OCI-LY7 (cell line): ENCODE measurements at regions not wholly inside any gene's neighbourhood (a gene's known extent, or its start where the extent isn't known, plus 50 kb on each side); places are given as distances from the start of the nearest gene placed in this dataset.

Source experiments
- BruUV-seq: library from RNA; stranded (reverse); fragments of 400-500 nt; replicated peaks from 2 replicates; lab custom pipeline; 2021; lab: Mats Ljungman, UMichigan
- CTCF ChIA-PET: fragments of 300-600 bp; sonication (Branson Sonifier 250); formaldehyde crosslinking; loops from one replicate; lab custom pipeline; 2022; ENCODE audit warnings: antibody characterized with exemption; ENCODE audit not compliant: unreplicated experiment; lab: Charles Lee
- POLR2A ChIA-PET: fragments of 300-600 bp; sonication (Branson Sonifier 250); formaldehyde crosslinking; loops from one replicate; lab custom pipeline; 2022; ENCODE audit warnings: antibody characterized with exemption; lab: Charles Lee
- DNase-seq: peaks from one replicate; pipeline ENCODE4 v3.0.0-alpha.2; 2015; ENCODE audit warnings: low spot score
- H2AFZ ChIP-seq: fragments of 200-600 bp; sonication (generic), shearing (Covaris generic); 2 replicates; pipeline ENCODE4 v1.6.1; 2014; ENCODE audit warnings: mild to moderate bottlenecking, antibody characterized with exemption, low read length, moderate library complexity
- H3K27ac ChIP-seq: fragments of 200-600 bp; sonication (generic); 2 replicates; pipeline ENCODE4 v1.5.1; 2014; ENCODE audit warnings: mixed run types, low read depth, mild to moderate bottlenecking, moderate library complexity, low read length, inconsistent platforms; ENCODE audit not compliant: poor library complexity, severe bottlenecking
- H3K36me3 ChIP-seq: fragments of 200-600 bp; sonication (generic); 2 replicates; pipeline ENCODE4 v1.6.1; 2014; ENCODE audit warnings: mild to moderate bottlenecking, antibody characterized with exemption, low read length, moderate library complexity, mixed read lengths; ENCODE audit not compliant: insufficient read depth
- H3K4me1 ChIP-seq: fragments of 200-600 bp; sonication (generic); 2 replicates; pipeline ENCODE4 v1.5.1; 2014; ENCODE audit warnings: mild to moderate bottlenecking, low read length; ENCODE audit not compliant: insufficient read depth, poor library complexity, severe bottlenecking
- H3K4me2 ChIP-seq: fragments of 200-600 bp; sonication (generic); 2 replicates; pipeline ENCODE4 v1.6.1; 2014; ENCODE audit warnings: mild to moderate bottlenecking, low read length
- H3K4me3 ChIP-seq: fragments of 200-600 bp; sonication (generic); 2 replicates; pipeline ENCODE4 v1.5.1; 2014; ENCODE audit warnings: mild to moderate bottlenecking, low read depth, low read length; ENCODE audit not compliant: poor library complexity, severe bottlenecking
- H3K79me2 ChIP-seq: fragments of 200-600 bp; sonication (generic); 2 replicates; pipeline ENCODE4 v1.6.1; 2016; ENCODE audit warnings: low read depth, mild to moderate bottlenecking, low read length, moderate library complexity, mixed read lengths; ENCODE audit not compliant: insufficient read depth
- H3K9me2 ChIP-seq: fragments of 200-600 bp; sonication (generic); 2 replicates; pipeline ENCODE4 v1.6.1; 2016; ENCODE audit warnings: mild to moderate bottlenecking, low read length, mixed read lengths; ENCODE audit not compliant: insufficient read depth
- H3K9me3 ChIP-seq: fragments of 200-600 bp; sonication (generic); 2 replicates; pipeline ENCODE4 v1.6.1; 2014; ENCODE audit warnings: mild to moderate bottlenecking, mixed run types, low read length, mixed read lengths
- H4K20me1 ChIP-seq: fragments of 200-600 bp; sonication (generic); 2 replicates; pipeline ENCODE4 v1.6.1; 2014; ENCODE audit warnings: mild to moderate bottlenecking, antibody characterized with exemption, low read length, moderate library complexity, mixed read lengths; ENCODE audit not compliant: insufficient read depth
- CTCF ChIP-seq: fragments of 200-600 bp; sonication (generic); conservative IDR thresholded peaks from 2 replicates; pipeline ENCODE4 v1.5.1; 2014; ENCODE audit warnings: mild to moderate bottlenecking, antibody characterized with exemption, low read length, moderate library complexity, mixed read lengths
- EZH2phosphoT487 ChIP-seq: fragments of 200-600 bp; sonication (generic); IDR thresholded peaks from 2 replicates; pipeline ENCODE4 v1.6.1; 2018; ENCODE audit warnings: low read depth, borderline replicate concordance, mild to moderate bottlenecking, mixed run types, antibody characterized with exemption, low read length, moderate library complexity, mixed read lengths
- intact Hi-C: fragments of 100-400 bp; cut with micrococcal nuclease; formaldehyde crosslinking; loops from one replicate; pipeline ENCODE4 v1.10.0; 2022; ENCODE audit not compliant: unreplicated experiment

DNA sequence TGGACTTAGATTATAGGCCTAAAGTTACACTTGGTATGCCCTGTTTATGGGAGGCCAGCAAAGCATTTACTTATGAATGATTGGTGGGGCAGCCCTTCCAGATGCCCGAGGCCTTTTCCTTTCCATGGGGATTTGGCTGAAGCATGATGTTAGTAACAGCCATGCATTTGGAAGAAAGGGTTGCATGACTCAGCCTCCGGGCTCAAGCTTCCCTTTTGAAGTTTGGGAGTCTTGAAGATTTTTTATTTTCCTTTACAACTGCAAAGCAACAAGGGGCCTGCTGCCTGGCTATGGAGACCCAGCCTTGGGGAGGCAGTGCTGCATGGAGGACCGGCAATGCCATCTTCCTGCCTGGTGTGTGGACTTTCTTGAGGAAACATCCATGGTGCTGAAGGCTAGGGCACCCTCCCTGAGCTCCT, 244.7 kb downstream of the ICE1 start:
- Histone ChIP-seq H3K4me3 (no peak overlapping the region), H3K4me2 (no peak overlapping the region), H3K4me1 (no peaks in the 10 kb centered on the region), H3K9me2 (no peaks in the 10 kb centered on the region), H3K36me3 (no peaks in the 10 kb centered on the region), H2AFZ (no peak overlapping the region), H3K9me3 (no peaks in the 10 kb centered on the region), H4K20me1 (no peaks in the 10 kb centered on the region), H3K79me2 (no peaks in the 10 kb centered on the region), H3K27ac (no peak overlapping the region)
- DNase-seq = no peak
- POLR2A ChIA-PET = interaction anchor here (2.4 kb wide), 1 partner anchor 8 kb away, joined by 11 read pairs; no protein-coding TSS in a partner anchor
- CTCF ChIA-PET = no interaction called here
- intact Hi-C loops = no loop called here
- no TSS peak for BruUV-seq
- TF ChIP-seq CTCF (no peak), EZH2phosphoT487 (no peak)

GRCh38 chr5:5666369-5666768, 243.9 kb downstream of the ICE1 start:
- H2AFZ ChIP-seq = no peak overlapping the region
- ChIA-PET CTCF (no interaction called here), POLR2A (interaction anchor here (2.4 kb wide), 1 partner anchor 9 kb away, joined by 11 read pairs; no protein-coding TSS in a partner anchor)
- BruUV-seq = no TSS peak
- H3K9me3 ChIP-seq = no peaks in the 10 kb centered on the region
- no peak overlapping the region for H3K4me2 ChIP-seq
- intact Hi-C loops = no loop called here
- no peak for DNase-seq
- no peaks in the 10 kb centered on the region for H3K79me2 ChIP-seq
- H3K9me2 ChIP-seq = no peaks in the 10 kb centered on the region
- H3K4me1 ChIP-seq = no peaks in the 10 kb centered on the region
- H3K27ac ChIP-seq = no peak overlapping the region
- TF ChIP-seq EZH2phosphoT487 = no peak
- TF ChIP-seq CTCF = no peak
- no peaks in the 10 kb centered on the region for H3K36me3 ChIP-seq
- no peaks in the 10 kb centered on the region for H4K20me1 ChIP-seq
- no peak overlapping the region for H3K4me3 ChIP-seq

DNA sequence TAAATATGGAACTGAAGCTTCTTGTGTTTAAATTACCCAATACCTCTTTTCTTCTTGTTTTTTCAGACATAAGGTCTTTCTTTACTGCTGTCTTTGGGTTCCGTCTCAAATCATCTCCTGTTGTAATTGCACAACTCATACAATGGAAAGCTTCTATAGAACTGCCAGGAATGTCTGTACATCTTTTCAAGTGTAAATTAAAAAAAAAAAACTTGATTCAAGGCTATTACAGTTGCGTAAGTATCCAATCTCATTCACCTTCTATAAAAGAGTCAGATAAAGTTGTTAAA, 243.5 kb downstream of the ICE1 start:
- no peaks in the 10 kb centered on the region for H3K36me3 ChIP-seq
- TF ChIP-seq CTCF = no peak
- TF ChIP-seq EZH2phosphoT487 = no peak
- no peaks in the 10 kb centered on the region for H3K4me1 ChIP-seq
- intact Hi-C loops = no loop called here
- H3K79me2 ChIP-seq = no peaks in the 10 kb centered on the region
- H2AFZ ChIP-seq = no peak overlapping the region
- ChIA-PET POLR2A (interaction anchor here (2.4 kb wide), 1 partner anchor 9 kb away, joined by 11 read pairs; no protein-coding TSS in a partner anchor), CTCF (no interaction called here)
- BruUV-seq = no TSS peak
- no peaks in the 10 kb centered on the region for H3K9me2 ChIP-seq
- H3K4me2 ChIP-seq = no peak overlapping the region
- DNase-seq = no peak
- H4K20me1 ChIP-seq = no peaks in the 10 kb centered on the region
- H3K9me3 ChIP-seq = no peaks in the 10 kb centered on the region
- no peak overlapping the region for H3K27ac ChIP-seq
- no peak overlapping the region for H3K4me3 ChIP-seq
